Transverse colon (tissue), 4 donors: ENCODE measurements at regions not wholly inside any gene's neighbourhood (a gene's known extent, or its start where the extent isn't known, plus 50 kb on each side); places are given as distances from the start of the nearest gene placed in this dataset.

ENCODE experiments used
- DNase-seq: peaks from one replicate; pipeline ENCODE4 v3.0.0-alpha.2; 2019
- H3K27ac ChIP-seq, 4 donors: fragments of 200-600 bp; sonication (generic); 2 replicates each; pipeline ENCODE4 v1.5.1; 2016 to 2018; ENCODE audit warnings: inconsistent platforms in 4 of 4
- H3K27me3 ChIP-seq: fragments of 200-600 bp; sonication (generic); 2 replicates; pipeline ENCODE4 v1.5.1; 2017; ENCODE audit warnings: inconsistent platforms
- H3K36me3 ChIP-seq, 4 donors: fragments of 200-600 bp; sonication (generic); 2 replicates each; pipeline ENCODE4 v1.5.1; 2017 to 2019; ENCODE audit warnings: inconsistent platforms in 4 of 4
- H3K4me1 ChIP-seq, 4 donors: fragments of 200-600 bp; sonication (generic); 2 replicates each; pipeline ENCODE4 v1.5.1; 2017 to 2020; ENCODE audit warnings: inconsistent platforms in 4 of 4
- H3K4me3 ChIP-seq, 4 donors: fragments of 200-600 bp; sonication (generic); 1 replicate in 1 of 4; 2 replicates in 3 of 4; pipeline versions ENCODE4 v1.5.1 to v1.6.1; 2017 to 2019; ENCODE audit warnings: inconsistent platforms in 4 of 4
- H3K9me3 ChIP-seq, 2 donors: fragments of 200-600 bp; sonication (generic); 2 replicates each; pipeline ENCODE4 v1.5.1; 2017 to 2019; ENCODE audit warnings: inconsistent platforms in 2 of 2
- CTCF ChIP-seq, 5 experiments: fragments of 200-600 bp in 3 of 5; fragments of 450-650 bp in 2 of 5; sonication (generic) in 3 of 5; IDR thresholded peaks; 1 replicate in 2 of 5; 2 replicates in 3 of 5; pipeline ENCODE4 v1.5.1; 2016 to 2017; ENCODE audit warnings: antibody characterized with exemption in 5 of 5, inconsistent platforms in 3 of 5, mild to moderate bottlenecking in 2 of 5, moderate library complexity in 1 of 5
- EP300 ChIP-seq: sonication (generic); formaldehyde crosslinking; IDR thresholded peaks from one replicate; pipeline ENCODE4 v1.6.1; 2017; ENCODE audit warnings: antibody characterized with exemption, low read depth
- POLR2A ChIP-seq: fragments of 450-650 bp; IDR thresholded peaks from one replicate; pipeline ENCODE4 v1.6.1; 2016; ENCODE audit warnings: antibody characterized with exemption, mild to moderate bottlenecking, moderate library complexity
- POLR2AphosphoS5 ChIP-seq, 3 donors: sonication (generic); formaldehyde crosslinking; IDR thresholded peaks; one replicate each; pipeline ENCODE4 v1.6.1; 2016; ENCODE audit warnings: antibody characterized with exemption in 3 of 3
- WGBS, 2 donors: methylation state at CpG; one replicate each; pipeline ENCODE4 v1.1.5; 2018; ENCODE audit warnings: low coverage in 1 of 2; 5-methylcytosine and 5-hydroxymethylcytosine counted together
- in situ Hi-C, 4 donors: fragments of 200-750 bp; cut with MboI; loops; one replicate each; pipeline versions ENCODE4 v1.15.0 to v1.15.1; 2017; ENCODE audit warnings: low sequenced_read_pairs in 3 of 4, low pct_ligation_motif_present in 1 of 4, low pct_unique_long_range_greater_than_20kb in 1 of 4
- intact Hi-C: fragments of 100-400 bp; cut with DNase I; formaldehyde crosslinking; loops from one replicate; pipeline ENCODE4 v1.15.1; 2023; ENCODE audit warnings: low total_unique reads

GRCh38 chr5:147985608-147986007 is 78.2 kb upstream of the SPINK5 start:
- Histone ChIP-seq H3K9me3 (no peaks in the 10 kb centered on the region), H3K4me3 (no peak overlapping the region), H3K36me3 (no peaks in the 10 kb centered on the region), H3K27me3 (no peaks in the 10 kb centered on the region), H3K4me1 (no peaks in the 10 kb centered on the region), H3K27ac (no peak overlapping the region)
- in situ Hi-C loops (no loop called here), intact Hi-C loops (no loop called here)
- DNase-seq: no peak
- 50 to 84% methylated on average over 2 to 5 of the region's 5 CpGs for WGBS, 2 donors
- TF ChIP-seq POLR2AphosphoS5 (IDR thresholded peaks at IDR 0.05) (no peak), POLR2A (no peak), CTCF (IDR thresholded peaks at IDR 0.05) (no peak), EP300 (no peak)

DNA sequence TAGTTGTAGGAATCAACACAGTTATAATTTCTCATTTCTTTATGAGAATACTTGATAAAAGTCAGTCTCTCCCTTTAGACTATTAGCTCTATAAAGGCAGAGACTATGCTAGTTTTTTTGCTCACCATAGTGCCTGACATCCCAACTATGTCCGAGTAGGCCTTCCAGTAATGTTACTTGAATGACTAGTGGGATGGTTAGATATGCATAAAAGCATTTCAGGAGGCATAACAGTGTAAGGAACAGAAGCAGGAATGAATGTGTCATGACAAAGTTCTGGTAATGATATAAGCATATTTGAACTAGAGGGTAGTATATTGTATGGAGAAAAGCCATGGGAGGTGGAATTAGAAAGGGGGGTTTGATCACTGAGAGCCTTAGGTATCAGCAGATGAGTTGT is 77.4 kb upstream of the C5orf46 start:
- Histone ChIP-seq H3K27ac (no peak overlapping the region), H3K36me3 (no peaks in the 10 kb centered on the region), H3K9me3 (no peaks in the 10 kb centered on the region), H3K27me3 (no peaks in the 10 kb centered on the region), H3K4me1 (no peaks in the 10 kb centered on the region), H3K4me3 (no peak overlapping the region)
- no peak for TF ChIP-seq POLR2AphosphoS5 (IDR thresholded peaks at IDR 0.05)
- TF ChIP-seq CTCF (IDR thresholded peaks at IDR 0.05): no peak
- TF ChIP-seq EP300: no peak
- TF ChIP-seq POLR2A: no peak
- in situ Hi-C loops: no loop called here
- WGBS, 2 donors: 71 to 100% methylated on average over 1 of the region's 1 CpG
- no peak for DNase-seq
- intact Hi-C loops: no loop called here

DNA sequence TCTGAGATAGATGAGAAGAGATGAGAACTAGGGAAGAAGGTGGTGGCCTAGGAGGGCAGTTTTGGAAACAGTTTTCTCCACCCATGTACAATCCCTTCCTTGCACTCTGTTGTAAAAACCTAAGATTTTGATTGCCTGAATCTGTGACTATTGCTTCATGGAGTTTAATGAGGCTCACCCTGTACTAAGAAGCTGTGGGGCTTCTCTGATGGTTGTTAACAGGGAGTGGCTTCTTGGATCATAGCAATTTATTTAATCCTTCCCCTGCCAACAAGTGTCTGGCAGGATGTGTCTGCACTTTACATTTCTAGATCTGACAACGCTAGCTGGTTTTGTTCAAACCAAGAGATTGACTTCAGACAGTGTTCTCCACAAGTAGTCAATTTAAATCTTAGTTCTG is 74.7 kb upstream of the C5orf46 start:
- no peak overlapping the region for H3K4me3 ChIP-seq
- DNase-seq: no peak
- no peak overlapping the region for H3K27ac ChIP-seq
- no peaks in the 10 kb centered on the region for H3K4me1 ChIP-seq
- H3K27me3 ChIP-seq: no peaks in the 10 kb centered on the region
- intact Hi-C loops: no loop called here
- no peaks in the 10 kb centered on the region for H3K36me3 ChIP-seq
- H3K9me3 ChIP-seq: no peaks in the 10 kb centered on the region
- WGBS, 2 donors: 61% methylated on average over 1 of the region's 1 CpG; no CpG with 5 or more reads in 1 of the 2 donors
- TF ChIP-seq POLR2A (no peak), EP300 (no peak), POLR2AphosphoS5 (IDR thresholded peaks at IDR 0.05) (no peak), CTCF (IDR thresholded peaks at IDR 0.05) (no peak)
- in situ Hi-C loops: no loop called here

- Histone ChIP-seq H3K4me3 (no peak overlapping the region), H3K27me3 (no peaks in the 10 kb centered on the region), H3K27ac (no peak overlapping the region), H3K9me3 (no peaks in the 10 kb centered on the region), H3K4me1 (no peaks in the 10 kb centered on the region), H3K36me3 (no peaks in the 10 kb centered on the region)
- in situ Hi-C loops: no loop called here
- TF ChIP-seq POLR2AphosphoS5 (IDR thresholded peaks at IDR 0.05): no peak
- no peak for TF ChIP-seq CTCF (IDR thresholded peaks at IDR 0.05)
- no peak for TF ChIP-seq POLR2A
- TF ChIP-seq EP300: no peak
- no peak for DNase-seq
- 70 to 97% methylated on average over 1 of the region's 1 CpG for WGBS, 2 donors
- intact Hi-C loops: no loop called here
Observed at GRCh38 chr5:147979761-147980160, 73.4 kb upstream of the C5orf46 start.
